Right lobe of liver (tissue), 6 donors: ENCODE measurements at regions not wholly inside any gene's neighbourhood (a gene's known extent, or its start where the extent isn't known, plus 50 kb on each side); places are given as distances from the start of the nearest gene placed in this dataset.

Experiments used
- ATAC-seq, 4 donors: fragments of 200-7000 bp; cut with Tn5 transposase; one replicate each; pipeline ENCODE4 v1.9.1; 2020; ENCODE audit warnings: mild to moderate bottlenecking in 4 of 4, moderate library complexity in 4 of 4
- DNase-seq, 3 donors: peaks; one replicate each; pipeline ENCODE4 v3.0.0-alpha.2; 2020
- H3K27ac ChIP-seq, 3 donors: fragments of 200-600 bp; one replicate each; pipeline ENCODE4 v1.8.0; 2022
- H3K27me3 ChIP-seq, 2 donors: fragments of 200-600 bp; one replicate each; pipeline ENCODE4 v1.8.0; 2022
- H3K36me3 ChIP-seq, 4 donors: fragments of 200-600 bp; sonication (generic) in 1 of 4; one replicate each; pipeline versions ENCODE4 v1.5.1 to v1.8.0; 2017 to 2022; ENCODE audit warnings: control low read depth in 1 of 4
- H3K4me1 ChIP-seq, 4 donors: fragments of 200-600 bp; sonication (generic) in 1 of 4; one replicate each; pipeline versions ENCODE4 v1.5.1 to v1.8.0; 2017 to 2022; ENCODE audit warnings: control low read depth in 1 of 4
- H3K4me3 ChIP-seq, 3 donors: fragments of 200-600 bp; one replicate each; pipeline ENCODE4 v1.8.0; 2022
- H3K9me3 ChIP-seq, 4 donors: fragments of 200-600 bp; sonication (generic) in 1 of 4; one replicate each; pipeline versions ENCODE4 v1.5.1 to v1.8.0; 2017 to 2022; ENCODE audit warnings: control low read depth in 1 of 4
- POLR2A ChIP-seq: fragments of 450-650 bp; IDR thresholded peaks from one replicate; pipeline ENCODE4 v1.6.1; 2017; ENCODE audit warnings: antibody characterized with exemption, mild to moderate bottlenecking
- WGBS: methylation state at CpG from one replicate; pipeline ENCODE4 v1.1.6; 2018; ENCODE audit warnings: low coverage, low lambda C conversion rate; ENCODE audit not compliant: insufficient coverage; ENCODE audit errors: missing lambda C conversion rate; 5-methylcytosine and 5-hydroxymethylcytosine counted together
- intact Hi-C, 2 donors: fragments of 100-400 bp; cut with DNase I; formaldehyde crosslinking; loops; one replicate each; pipeline versions ENCODE4 v1.11.2 to v1.14.1; 2022
- TF ChIP-seq, protein P1 (sequence below), 4 donors: fragments of 200-600 bp in 3 of 4; fragments of 450-650 bp in 1 of 4; IDR thresholded peaks; one replicate each; pipeline versions ENCODE4 v1.5.1 to v1.8.0; 2016 to 2022; ENCODE audit warnings: antibody characterized with exemption in 4 of 4, mild to moderate bottlenecking in 2 of 4
- donor health status: DM: no; HTN: yes; CAD: no.
- donor health status: DM: no; HTN: no; CAD: no.
- donor health status: DM: no; HTN: no; CAD: no.
- donor health status: DM: no; HTN: yes; CAD: no.
- donor health status: DM: no; HTN: yes; CAD: no.

DNA sequence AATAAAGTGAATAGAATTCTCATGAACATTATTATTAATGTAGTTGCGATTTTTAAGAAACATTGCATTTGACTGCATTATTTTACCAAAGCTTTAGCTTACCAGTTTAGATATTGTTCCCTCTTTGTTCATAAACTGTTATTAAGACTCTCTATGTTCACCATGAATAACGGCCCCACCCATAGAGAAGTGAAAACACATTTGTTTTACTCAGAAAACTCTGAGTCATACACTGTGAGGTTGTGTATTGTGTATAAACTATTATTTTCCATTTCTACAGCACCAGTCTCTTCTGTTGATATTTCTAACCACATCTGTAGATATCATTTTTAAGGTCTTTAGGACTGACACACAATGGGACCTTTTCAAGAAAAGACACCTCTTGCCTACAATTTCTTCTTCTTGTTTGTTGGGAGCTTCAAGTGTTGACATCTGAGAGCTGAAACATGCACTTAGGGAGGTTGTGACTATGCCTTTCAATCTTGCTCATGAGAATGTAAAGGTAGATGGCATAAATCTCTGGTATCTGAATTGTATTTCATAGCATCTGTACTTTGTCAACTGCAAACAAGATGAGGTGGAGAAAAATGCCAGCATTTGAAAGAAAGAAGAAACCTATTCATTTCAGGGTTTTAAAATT is 252.9 kb upstream of the CDH8 start:
- ATAC-seq: no peak
- H3K4me3 ChIP-seq: no peak overlapping the region
- no peaks in the 10 kb centered on the region for H3K9me3 ChIP-seq
- 25% methylated on average over 2 of the region's 2 CpGs for WGBS
- intact Hi-C loops: no loop called here
- H3K4me1 ChIP-seq: no peaks in the 10 kb centered on the region
- no peak overlapping the region for H3K27ac ChIP-seq
- no peak for DNase-seq
- H3K27me3 ChIP-seq: no peaks in the 10 kb centered on the region
- no peaks in the 10 kb centered on the region for H3K36me3 ChIP-seq
- TF ChIP-seq POLR2A: no peak
- TF ChIP-seq, protein P1, sequence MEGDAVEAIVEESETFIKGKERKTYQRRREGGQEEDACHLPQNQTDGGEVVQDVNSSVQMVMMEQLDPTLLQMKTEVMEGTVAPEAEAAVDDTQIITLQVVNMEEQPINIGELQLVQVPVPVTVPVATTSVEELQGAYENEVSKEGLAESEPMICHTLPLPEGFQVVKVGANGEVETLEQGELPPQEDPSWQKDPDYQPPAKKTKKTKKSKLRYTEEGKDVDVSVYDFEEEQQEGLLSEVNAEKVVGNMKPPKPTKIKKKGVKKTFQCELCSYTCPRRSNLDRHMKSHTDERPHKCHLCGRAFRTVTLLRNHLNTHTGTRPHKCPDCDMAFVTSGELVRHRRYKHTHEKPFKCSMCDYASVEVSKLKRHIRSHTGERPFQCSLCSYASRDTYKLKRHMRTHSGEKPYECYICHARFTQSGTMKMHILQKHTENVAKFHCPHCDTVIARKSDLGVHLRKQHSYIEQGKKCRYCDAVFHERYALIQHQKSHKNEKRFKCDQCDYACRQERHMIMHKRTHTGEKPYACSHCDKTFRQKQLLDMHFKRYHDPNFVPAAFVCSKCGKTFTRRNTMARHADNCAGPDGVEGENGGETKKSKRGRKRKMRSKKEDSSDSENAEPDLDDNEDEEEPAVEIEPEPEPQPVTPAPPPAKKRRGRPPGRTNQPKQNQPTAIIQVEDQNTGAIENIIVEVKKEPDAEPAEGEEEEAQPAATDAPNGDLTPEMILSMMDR (IDR thresholded peaks at IDR 0.05): no peak

- Histone ChIP-seq H3K27ac (no peak overlapping the region), H3K27me3 (no peaks in the 10 kb centered on the region), H3K9me3 (no peaks in the 10 kb centered on the region), H3K4me3 (no peak overlapping the region), H3K36me3 (no peaks in the 10 kb centered on the region), H3K4me1 (no peaks in the 10 kb centered on the region)
- DNase-seq (no peak), ATAC-seq (no peak)
- intact Hi-C loops: no loop called here
- TF ChIP-seq, protein P1 (IDR thresholded peaks at IDR 0.05): no peak
- no peak for TF ChIP-seq POLR2A
- 46% methylated on average over 3 of the region's 3 CpGs for WGBS
Observed at GRCh38 chr16:62280506-62280905, 244.3 kb upstream of the CDH8 start.

DNA sequence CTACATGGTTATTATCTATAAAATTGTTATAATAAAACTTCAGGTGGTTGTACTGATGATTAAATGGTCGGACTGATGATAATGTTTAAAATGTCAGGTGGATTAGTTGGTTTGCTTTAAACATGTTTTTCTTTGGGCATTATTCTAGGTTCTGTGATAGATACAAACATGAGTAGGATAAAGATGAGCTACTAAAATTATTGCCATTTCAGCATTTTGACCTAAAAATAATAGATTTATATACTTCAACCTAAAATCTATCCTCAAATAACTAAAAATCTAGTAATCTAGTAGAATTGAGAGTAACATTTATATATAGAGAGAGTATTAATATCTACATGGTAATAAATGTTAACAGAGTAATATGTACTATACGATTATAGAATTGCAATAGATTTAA is 241.7 kb upstream of the CDH8 start:
- Histone ChIP-seq H3K27ac (no peak overlapping the region), H3K36me3 (no peaks in the 10 kb centered on the region), H3K4me3 (no peak overlapping the region), H3K9me3 (no peaks in the 10 kb centered on the region), H3K27me3 (no peaks in the 10 kb centered on the region), H3K4me1 (no peaks in the 10 kb centered on the region)
- TF ChIP-seq, protein P1 (IDR thresholded peaks at IDR 0.05): no peak
- TF ChIP-seq POLR2A: no peak
- ATAC-seq: no peak
- WGBS: 30% methylated on average over 2 of the region's 2 CpGs
- intact Hi-C loops: no loop called here
- no peak for DNase-seq

DNA sequence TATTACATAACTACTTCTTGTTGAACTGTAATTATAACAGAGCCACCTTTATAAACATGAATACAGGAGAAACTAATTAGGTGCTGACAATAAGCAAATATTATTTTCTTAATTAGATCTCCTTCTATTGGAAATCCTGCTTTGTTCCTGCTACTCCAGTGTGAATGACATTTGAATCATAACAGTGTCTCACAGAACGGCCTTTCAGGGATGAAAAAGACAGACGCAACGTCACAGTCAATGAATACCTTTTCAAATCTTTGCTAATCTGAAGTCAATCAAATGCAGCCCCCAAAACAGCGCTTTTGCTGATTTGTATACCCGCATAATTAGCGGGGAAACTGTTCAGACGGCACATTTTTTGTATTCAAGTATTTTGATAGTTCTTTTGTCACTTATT is 240.4 kb upstream of the CDH8 start:
- Histone ChIP-seq H3K9me3 (no peaks in the 10 kb centered on the region), H3K27ac (no peak overlapping the region), H3K4me3 (no peak overlapping the region), H3K4me1 (no peaks in the 10 kb centered on the region), H3K36me3 (no peaks in the 10 kb centered on the region), H3K27me3 (no peaks in the 10 kb centered on the region)
- TF ChIP-seq, protein P1 (IDR thresholded peaks at IDR 0.05): no peak
- TF ChIP-seq POLR2A: no peak
- no peak for DNase-seq
- WGBS: 65% methylated on average over 7 of the region's 7 CpGs
- intact Hi-C loops: no loop called here
- no peak for ATAC-seq

DNA sequence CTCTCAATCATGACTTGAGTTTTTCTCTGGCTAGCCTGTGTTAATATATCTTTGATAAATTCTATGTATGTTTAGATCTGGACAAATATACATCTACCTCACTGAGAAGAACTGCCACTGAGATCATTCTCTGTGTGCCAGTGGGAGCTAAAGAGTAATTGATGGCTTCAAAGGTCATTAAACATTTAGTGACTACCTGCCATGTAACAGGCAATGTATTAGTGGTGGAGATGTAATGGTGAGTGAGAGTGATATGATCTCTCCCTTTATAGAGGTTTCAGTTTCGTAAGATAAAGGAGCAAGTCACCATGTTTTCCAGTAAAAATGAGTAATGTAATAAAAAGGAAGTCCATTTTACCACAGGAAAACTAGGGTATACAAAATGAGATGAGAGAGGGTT is 235.8 kb upstream of the CDH8 start:
- no peak for DNase-seq
- TF ChIP-seq, protein P1 (IDR thresholded peaks at IDR 0.05): no peak
- no peak for TF ChIP-seq POLR2A
- intact Hi-C loops: no loop called here

More for the DNA sequence above, 235.8 kb upstream of the CDH8 start:
- ATAC-seq: no peak
- Histone ChIP-seq H3K27ac (no peak overlapping the region), H3K36me3 (no peaks in the 10 kb centered on the region), H3K4me3 (no peak overlapping the region), H3K9me3 (no peaks in the 10 kb centered on the region), H3K4me1 (no peaks in the 10 kb centered on the region), H3K27me3 (no peaks in the 10 kb centered on the region)
- WGBS: 13% methylated on average over 1 of the region's 1 CpG
